Skin of body (tissue), 1 donor: ENCODE measurements at regions not wholly inside any gene's neighbourhood (a gene's known extent, or its start where the extent isn't known, plus 50 kb on each side); places are given as distances from the start of the nearest gene placed in this dataset.
A peak's percentile ranks its signal among the peaks of the same experiment; 100 is the strongest.

Experiments
- DNase-seq: peaks from one replicate; lab custom pipeline; 2025; lab: John Stamatoyannopoulos, UW

DNA sequence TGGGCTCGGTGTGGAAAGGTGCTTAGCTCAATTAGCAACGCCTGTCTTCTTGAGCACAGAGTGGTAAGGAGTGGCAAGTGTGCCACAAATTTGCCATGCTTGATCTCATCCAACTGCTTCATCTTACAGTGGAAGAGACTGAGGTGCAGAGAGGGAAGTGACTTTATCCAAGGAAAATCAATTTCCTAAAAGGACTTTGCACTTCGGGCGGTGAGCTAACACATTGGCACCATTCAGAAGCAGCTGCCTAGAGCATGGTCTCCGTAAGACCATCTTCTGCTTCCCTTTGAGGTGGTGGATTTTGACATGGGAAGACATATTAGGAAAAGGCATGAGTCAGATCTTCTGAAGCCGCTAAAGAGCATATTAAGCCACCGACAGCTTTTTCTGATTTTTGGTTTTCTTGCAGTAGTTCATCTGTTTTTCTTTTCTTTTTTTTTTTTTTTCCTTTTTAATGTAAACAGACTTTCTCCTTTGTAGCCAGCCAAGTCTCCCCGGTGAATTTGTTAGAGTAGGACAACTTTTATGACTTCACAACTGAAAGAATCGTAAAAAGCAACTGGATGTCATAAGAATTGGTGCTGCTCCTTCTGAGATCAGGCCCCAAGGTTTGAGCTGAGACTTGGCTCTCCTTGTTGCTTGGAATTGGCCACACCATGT is 273.2 kb downstream of the CDC5L start:
- peak; percentile 81 for DNase-seq

DNA sequence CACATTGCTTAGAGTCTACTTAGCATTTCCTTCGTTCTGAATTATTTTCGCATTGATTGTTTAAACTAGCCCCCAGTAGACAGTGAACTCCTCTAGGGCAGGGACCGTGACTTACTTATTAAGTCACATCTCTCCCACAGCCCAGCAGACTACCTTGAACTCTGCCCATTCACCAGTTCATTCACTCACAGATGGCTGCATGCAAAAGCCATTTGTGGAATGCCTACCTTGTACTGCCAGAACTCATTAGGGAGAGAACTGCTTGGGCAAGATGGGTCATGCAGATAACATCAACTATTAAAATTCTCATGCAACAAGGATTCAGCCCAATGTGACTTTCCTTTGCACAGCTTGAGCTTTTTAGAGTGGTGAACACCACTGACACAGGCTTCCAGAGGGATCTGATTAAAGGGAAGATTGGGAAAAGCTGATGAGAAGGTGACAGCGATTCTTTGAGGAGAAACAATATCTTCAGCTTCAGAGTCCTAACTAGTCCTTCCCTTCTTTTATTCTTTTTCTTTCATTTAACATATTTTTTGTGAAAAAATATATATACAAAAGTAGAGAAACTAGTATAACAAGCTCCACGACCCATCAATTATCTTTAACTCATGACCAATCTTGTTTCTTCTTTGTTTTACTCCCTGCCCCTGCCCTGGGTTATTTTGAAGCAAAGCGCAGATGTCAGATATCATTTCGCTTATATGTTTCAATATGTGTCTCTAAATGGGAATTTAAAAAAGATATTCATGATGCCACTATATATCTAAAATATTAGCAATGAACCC is 273.9 kb downstream of the CDC5L start:
- no peak for DNase-seq

DNA sequence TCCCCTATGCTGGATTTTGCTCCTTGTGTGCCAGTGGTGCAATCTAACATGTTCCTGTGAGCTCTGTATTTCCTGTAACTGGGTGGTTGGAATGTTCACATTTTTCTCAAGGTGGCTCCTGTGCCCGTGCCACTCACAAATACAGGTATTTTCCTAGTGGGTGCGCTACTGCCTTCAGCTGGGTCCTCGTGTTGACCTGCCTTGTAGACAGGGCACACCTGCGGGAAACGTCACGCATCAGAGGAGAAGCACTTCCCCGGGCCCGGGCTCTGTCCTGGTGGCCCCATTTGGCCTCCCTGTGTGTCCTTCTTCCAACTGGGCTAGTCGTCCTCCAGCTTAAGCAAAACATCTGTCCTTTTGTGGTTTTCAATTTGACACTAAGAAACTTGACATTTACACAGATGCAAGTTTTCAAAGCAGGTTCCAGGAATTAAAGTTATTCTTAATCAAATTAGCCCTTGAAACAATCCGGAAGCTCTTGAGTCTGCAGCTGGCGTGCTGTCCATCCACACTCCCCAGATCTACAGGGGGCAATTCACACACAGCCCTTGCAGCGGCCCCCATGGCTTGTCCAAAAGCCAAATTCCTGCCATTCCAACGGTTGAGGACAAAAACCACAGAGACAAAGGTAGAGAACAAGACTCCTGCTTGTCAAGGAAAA is 275.1 kb downstream of the CDC5L start:
- no peak for DNase-seq

DNA sequence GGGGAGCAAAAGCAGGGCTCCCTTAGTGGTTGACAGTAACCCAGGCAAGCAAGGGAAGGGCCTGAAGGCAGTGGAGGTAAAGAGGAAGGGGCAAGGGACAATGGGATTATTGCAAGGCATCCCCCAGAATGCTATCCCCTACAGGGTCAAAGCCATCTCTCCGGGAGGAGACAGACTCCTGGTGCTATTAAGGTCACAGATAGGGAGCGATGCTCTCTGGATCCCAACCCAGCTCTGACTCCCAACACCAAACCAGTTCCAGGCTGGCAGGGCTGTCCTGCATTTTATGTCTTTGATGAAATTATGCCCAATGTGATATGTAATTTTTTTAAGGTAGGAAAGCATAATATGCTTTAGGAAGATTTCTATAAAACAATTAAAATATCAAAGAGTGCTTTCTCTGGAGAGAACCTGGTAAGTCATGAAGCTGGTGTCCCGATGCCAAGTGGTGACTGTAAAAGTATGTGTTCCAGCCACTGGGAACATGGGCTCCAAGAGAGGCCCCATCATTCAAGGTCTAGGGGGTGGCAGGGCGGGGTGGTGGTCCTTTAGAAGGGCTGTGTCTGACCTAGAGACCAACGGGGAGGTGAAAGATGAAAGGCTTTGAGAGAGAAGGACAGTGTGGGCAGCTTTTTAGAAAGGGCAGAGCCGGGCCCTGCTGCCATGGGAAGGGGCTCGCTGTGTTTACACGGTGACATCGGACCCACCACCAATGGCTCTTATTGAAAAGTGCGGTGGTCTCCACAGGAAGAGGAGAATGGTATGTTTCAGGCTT is 276.5 kb downstream of the CDC5L start:
- no peak for DNase-seq

DNA sequence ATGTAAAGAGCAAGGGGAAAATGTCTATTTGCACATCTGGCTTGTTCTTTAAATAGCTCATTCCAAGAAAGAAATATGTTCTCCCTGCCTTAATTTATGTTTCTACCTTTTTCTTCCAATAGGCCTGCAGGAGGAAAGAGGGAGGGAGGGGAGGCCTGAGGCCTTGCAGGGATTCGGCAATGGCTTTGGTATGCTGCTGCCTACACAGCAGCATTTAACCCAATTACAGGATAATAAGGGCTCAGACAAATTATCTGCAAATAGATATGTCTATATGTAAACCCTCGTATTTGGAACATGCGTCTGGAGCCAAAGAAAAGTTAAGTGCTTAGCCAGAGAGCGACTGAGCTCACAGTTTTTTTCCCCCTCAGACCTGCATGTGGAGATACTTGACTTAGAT is 277.2 kb downstream of the CDC5L start:
- peak; percentile 44 for DNase-seq

DNA sequence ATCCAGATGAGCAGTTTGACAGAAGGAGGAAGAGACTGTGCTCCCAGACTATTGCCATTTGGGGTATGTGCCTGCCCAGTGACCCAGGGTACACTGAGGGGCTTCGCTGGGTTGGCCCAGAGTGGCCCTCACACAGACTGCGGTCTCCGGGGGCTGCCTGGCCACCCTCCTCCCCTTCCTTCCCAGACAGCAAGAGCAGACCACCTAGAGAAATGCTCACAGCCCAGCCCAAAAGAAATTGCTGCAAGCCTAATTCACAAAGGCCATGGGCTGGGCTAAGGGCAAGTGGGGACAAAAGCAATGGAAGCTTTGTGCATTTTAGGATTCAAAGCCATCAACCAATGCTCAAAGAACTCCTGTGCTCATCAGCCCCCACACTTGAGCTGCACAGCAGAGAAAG is 277.6 kb downstream of the CDC5L start:
- DNase-seq = no peak

DNA sequence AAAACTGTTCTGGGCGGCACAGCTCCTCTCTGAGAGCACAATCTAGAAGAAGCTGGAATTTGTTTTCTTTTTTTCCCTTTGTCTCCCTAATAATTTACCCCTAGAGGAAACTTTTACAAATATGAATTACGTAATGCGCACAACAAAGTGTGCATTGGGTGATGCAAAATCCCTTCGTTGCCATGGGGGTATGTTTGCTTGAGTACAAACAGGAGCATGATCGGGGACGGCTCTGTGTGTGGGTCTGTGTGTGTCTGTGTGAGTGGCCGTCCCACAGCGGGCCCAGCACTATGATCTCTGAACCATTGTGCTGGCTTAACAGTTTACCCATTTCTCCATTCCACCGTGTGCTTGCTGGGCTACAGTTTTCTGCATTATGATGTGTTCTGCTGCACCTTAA is 278.2 kb downstream of the CDC5L start:
- no peak for DNase-seq

DNA sequence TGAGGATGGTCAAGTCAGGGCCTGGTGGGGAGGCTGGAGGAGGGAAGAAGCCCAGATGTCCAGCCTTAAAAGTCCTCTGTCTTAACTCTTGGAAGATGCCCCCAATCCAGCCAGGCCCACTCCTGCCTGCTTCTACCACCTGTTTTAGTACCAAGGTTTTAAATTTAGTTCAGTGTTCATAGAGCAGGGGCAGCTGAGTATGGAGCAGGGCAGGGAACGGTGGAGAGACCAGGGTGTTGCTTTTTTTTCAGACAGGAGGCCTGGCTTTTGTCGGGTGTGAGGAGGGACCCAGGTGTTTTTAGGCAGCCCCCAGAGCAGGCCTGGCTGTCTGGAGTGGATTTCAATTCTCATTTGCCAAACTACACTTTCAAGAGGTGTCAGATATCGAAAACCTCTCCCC is 278.8 kb downstream of the CDC5L start:
- DNase-seq = no peak

DNA sequence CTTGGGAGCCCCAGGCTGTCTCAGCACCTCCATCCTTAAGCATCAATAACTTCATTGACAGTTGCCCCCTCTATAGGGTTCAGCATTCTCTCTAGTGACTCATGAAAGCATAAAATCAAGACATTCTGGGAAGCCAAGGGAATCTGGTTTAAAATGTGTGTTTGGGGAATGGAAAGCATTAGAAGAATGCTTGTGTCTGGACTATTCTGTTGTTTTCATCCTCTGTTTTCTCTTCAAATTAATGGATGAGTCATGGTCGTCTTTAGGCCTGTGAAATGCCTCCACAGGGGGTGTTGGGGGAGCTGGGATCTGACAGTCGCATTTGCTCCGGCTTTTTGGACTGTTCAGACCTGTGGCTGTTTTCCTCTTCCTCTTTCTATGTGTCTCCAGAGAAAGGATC is 279.7 kb downstream of the CDC5L start:
- peak; percentile 75 for DNase-seq

DNA sequence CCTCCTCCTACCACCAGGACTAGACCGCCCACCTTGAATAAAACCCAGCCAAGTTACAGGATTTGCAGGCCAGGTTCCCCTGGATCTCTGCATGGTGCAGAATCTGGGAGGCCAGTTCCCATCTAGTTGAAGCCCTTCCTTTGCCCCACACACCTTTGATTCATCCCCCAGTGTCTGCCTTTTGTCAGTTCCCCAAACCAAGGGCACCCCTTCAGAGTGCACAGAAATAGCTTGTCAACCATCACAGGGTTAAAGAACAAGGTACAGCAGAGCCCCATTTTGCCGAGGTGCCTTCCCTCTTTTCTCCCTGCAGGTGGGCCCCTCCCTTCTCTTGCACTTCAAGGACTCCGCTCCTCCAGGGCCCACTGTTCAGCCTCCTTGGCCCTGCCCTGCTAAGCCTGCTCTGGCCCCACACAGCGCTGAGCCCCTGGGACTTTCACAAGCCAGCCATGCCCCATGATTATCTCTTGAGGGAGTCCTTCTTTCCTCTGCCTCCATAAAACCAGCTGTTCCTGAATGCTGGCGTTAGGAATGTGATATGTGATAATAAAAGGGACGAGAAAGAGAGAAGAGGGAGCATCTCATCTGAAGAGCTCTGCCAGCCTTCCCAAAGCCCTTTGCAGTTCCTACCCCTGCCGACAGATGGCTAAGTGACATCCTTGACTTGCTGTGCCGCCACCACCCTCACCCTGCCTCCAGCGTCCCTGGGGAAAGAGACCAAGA is 280.3 kb downstream of the CDC5L start:
- DNase-seq = no peak

DNA sequence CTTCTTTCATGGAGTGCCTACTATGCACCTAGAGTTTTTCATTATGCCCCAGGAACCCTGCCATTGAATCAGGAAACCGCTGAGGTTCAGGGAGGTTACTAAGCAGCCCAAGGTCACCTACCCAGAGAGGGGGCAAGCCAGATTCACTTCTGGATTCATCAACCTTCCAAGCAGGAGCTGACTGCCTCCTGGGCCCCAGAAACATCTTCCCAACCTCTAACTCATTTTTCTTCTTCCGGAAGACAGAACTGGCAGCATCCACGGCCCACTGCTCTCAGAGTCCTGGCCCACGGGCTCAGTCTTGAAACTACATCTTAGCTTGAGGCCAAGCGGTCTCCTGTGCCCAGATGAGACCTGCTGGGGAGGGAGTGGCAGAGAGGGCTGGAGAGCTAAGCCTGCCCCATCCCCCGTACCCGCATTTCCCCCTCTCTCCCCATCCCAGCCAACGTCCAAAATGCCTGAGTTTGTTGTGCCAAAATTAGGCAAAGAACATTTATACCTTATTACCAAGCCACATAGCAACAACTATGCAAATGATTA is 281.0 kb downstream of the CDC5L start:
- no peak for DNase-seq

DNA sequence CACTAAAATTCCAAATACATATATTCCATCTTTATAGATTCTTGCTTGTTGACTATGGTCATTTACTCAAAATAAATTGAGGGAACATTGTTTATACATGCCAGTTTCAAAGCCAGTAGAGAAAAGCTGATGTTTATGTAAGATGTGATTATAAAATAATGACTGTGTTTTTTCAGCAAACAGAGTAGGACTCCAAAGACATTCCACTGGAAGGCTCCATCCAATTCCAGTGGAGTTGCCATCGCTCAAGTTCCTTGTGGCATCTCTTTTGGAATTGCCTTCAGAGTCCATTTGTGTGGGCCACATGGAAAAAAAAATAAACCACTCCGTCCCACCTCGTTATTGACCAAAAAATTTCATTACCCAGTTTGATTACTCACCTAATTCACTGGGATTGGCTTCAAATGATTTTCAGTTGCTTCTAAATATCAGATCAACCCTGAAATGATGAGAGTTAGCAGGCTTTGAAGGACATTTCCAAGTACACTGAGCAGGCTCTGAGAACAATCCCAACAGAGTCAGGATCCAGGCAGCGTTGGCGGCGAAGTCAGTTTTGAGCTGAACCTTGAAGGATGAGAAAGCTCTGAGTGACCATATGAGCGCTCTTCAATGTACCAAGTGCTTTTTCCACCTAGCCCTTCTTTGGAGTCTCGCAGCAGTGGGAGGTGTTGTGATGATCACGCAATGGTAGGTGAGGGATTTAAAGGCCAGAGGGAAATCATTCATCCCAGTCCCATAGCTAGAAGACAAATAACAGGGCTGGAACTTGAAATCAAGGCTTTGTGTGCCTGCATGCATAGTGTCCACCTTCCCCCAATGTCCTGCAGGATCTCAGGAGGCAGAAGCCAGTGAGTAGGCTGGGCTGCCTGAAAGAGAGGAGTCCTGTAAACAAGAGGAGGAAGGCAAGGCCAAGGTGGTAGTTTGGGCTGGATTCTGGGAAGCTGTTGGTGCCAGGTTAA is 281.7 kb downstream of the CDC5L start:
- DNase-seq = no peak

DNA sequence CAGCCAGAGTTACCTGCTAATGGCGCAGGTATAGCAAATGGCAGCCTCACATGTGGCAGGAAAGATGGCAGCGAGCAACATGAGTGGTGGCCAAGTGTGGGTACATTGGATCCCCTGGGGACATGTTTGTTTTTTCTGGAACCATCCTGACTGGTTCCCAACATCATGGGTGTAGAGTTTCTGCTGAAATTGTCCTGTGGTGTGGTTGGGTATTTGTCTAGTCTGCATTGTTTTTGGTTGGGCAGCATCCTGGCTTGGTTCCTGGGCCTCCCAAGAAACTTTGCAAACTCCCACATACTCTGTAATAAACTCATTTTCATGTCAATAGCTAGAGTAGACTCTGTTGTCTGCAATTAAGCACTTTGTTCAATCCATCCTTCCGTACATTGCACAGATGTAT is 282.6 kb downstream of the CDC5L start:
- DNase-seq = no peak

DNA sequence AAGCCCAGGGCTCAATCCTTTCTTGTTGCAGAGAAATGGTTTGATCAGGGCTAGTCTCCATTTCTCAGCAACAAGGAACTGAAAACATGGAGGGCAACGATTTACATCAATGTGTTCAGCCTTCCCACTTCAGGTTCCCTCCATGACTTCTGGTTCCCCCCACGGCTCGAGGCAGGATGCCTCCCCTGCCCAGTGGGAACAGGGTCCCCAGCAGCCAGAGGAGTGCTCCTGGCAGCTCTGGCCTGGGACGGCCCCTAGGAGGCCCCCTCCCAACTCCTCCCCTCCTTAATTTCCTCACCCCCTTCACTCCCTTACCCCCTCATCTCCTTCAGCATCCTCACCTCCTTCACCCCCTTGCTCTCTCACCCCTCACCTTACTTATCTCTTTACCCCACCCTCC is 283.8 kb downstream of the CDC5L start:
- DNase-seq = no peak

DNA sequence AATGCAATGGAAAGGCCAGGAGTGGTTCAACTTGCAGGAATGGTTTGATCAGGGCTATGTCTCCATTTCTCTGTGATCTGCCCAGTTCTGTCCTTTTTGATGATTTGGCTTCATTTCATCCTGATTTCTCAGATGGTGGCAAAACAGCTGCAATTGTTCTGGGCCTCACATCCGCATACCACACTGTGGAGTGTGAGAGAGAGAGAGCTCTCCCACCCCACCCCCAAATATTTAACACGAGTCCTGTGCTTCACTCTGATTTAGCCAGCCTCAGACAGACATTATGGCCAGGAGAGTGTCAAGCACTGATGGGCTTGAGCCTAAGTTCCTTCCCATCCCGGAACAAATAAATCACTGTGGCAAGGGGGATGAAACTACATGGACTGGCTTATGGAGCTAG is 284.6 kb downstream of the CDC5L start:
- no peak for DNase-seq

DNA sequence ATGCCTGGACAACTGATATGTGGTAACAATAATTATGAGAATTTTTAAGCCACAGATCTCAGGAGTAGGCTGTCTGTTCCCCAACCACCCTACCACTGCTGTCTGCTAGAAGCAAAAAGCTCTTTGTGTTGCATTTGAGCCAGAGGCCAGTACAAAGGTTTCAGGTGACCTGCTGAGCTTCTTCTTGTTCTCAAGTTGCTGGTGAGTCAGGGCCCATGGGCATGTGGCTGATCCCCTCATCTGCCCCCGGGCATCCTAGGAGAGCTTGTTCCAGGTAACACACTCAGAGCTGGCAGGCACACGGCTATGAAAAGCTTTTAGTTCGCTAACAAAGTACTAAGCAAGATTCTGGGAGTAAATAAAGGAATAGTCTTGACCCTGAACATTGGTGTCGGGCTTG is 285.3 kb downstream of the CDC5L start:
- DNase-seq = no peak

DNA sequence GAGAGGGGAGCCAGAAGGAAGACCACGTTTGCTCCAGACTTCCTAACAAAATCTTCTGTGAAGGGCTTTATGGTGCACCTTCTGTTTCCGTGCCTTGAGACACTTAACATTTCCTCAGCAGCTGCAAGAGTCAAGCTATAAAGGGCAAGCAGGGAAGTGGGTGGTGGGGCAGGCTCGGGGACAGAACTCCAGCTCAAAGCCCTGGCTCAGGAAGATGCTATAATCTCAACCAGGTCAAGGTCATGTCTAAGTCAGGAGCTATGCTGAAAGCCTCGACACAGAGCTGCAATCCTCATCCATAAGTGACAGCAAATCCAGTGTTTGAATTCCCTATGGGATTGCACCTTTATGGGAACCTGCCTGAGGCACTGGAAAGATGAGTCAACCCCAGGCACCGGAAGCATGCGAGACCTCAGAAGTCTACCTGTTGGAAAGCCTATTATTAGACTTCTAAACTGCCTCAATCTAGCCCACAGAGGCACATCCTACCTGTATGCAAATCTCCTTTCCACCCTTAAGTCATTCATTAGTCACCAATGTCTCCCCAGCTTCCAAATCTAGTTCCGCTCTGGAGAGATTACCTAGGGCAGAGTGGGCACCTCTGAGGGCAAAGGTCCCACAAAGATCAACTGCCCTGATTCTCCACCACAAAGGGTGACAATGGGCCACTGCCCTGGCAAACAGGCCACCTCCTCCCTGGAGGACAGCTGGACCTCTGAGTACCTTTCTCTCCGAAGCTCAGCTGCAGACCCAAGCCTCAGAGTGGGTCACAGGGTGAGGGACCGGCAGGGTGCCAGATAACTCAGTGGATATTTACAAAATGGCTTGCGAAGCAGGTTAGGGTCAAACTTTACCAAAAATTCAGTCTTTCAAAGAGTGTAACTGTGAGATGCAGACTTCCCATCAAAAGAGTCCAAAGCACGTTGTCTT is 287.0 kb downstream of the CDC5L start:
- DNase-seq = no peak

DNA sequence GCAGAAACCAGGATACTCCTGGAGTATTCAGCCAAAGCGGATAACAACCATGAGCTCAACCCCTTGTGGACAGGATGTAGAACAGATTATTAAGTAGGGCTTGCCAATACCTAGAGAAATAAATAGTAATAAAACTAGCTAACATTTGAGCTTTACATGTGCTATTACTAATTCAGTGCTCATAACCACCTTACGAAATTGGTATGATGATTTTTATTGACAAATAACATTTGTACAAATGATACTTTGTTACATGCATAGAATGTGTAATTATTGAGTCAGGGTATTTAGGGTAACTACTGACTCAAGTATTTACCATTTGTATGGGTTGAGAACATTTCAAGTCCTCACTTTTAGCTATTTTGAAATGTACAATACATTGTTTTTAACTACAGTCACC is 287.9 kb downstream of the CDC5L start:
- DNase-seq = no peak
